Glomerular visceral epithelial cell (primary cell): ENCODE measurements at regions not wholly inside any gene's neighbourhood (a gene's known extent, or its start where the extent isn't known, plus 50 kb on each side); places are given as distances from the start of the nearest gene placed in this dataset.
A peak's percentile ranks its signal among the peaks of the same experiment; 100 is the strongest.

ENCODE experiments used
- DNase-seq: peaks from one replicate; pipeline ENCODE4 v3.0.0-alpha.2; 2016; ENCODE audit errors: extremely low spot score

GRCh38 chr18:28523758-28524475, 347.0 kb upstream of the CDH2 start:
- DNase-seq = no peak

GRCh38 chr18:28522236-28522635, 345.3 kb upstream of the CDH2 start:
- DNase-seq = no peak

GRCh38 chr18:28519997-28520396, 343.1 kb upstream of the CDH2 start:
- no peak for DNase-seq

- DNase-seq = no peak
These were observed 337.8 kb upstream of the CDH2 start for GRCh38 chr18:28514699-28515098.

GRCh38 chr18:28512357-28512756, 335.4 kb upstream of the CDH2 start:
- DNase-seq = peak; percentile 5

GRCh38 chr18:28511413-28511821, 334.5 kb upstream of the CDH2 start:
- peak; percentile 18 for DNase-seq

- no peak for DNase-seq
These were observed 333.3 kb upstream of the CDH2 start for GRCh38 chr18:28510210-28510609.

GRCh38 chr18:28504066-28504465, 327.1 kb upstream of the CDH2 start:
- no peak for DNase-seq

- DNase-seq = no peak
These were observed 317.2 kb upstream of the CDH2 start for GRCh38 chr18:28494151-28494550.

GRCh38 chr18:28485918-28486317, 309.0 kb upstream of the CDH2 start:
- DNase-seq = no peak

GRCh38 chr18:28485210-28485801, 308.4 kb upstream of the CDH2 start:
- no peak for DNase-seq

GRCh38 chr18:28478531-28478930, 301.6 kb upstream of the CDH2 start:
- no peak for DNase-seq

- no peak for DNase-seq
These were observed 299.4 kb upstream of the CDH2 start for GRCh38 chr18:28476302-28476701.

- no peak for DNase-seq
These were observed 293.0 kb upstream of the CDH2 start for GRCh38 chr18:28469946-28470345.

GRCh38 chr18:28468901-28469300, 292.0 kb upstream of the CDH2 start:
- DNase-seq = no peak

GRCh38 chr18:28466204-28466603, 289.3 kb upstream of the CDH2 start:
- no peak for DNase-seq

- DNase-seq = no peak
These were observed 282.7 kb upstream of the CDH2 start for GRCh38 chr18:28459587-28459986.

GRCh38 chr18:28458751-28459150, 281.8 kb upstream of the CDH2 start:
- no peak for DNase-seq

GRCh38 chr18:28457784-28458183, 280.9 kb upstream of the CDH2 start:
- no peak for DNase-seq

- no peak for DNase-seq
These were observed 279.0 kb upstream of the CDH2 start for GRCh38 chr18:28455971-28456370.

- DNase-seq = no peak
These were observed 262.9 kb upstream of the CDH2 start for GRCh38 chr18:28439870-28440269.

- no peak for DNase-seq
These were observed 261.5 kb upstream of the CDH2 start for GRCh38 chr18:28438381-28438780.

- no peak for DNase-seq
These were observed 255.4 kb upstream of the CDH2 start for GRCh38 chr18:28432339-28432738.

GRCh38 chr18:28425886-28426285, 249.0 kb upstream of the CDH2 start:
- DNase-seq = no peak
